HEK293 (cell line): ENCODE measurements at regions not wholly inside any gene's neighbourhood (a gene's known extent, or its start where the extent isn't known, plus 50 kb on each side); places are given as distances from the start of the nearest gene placed in this dataset.
"Not testable (repeated sequence)": the region's sequence is repeated elsewhere in the genome, so short reads cannot be mapped to it uniquely, and the experiment has no call there.

Experiments used
- ZBTB49 ChIP-seq: fragments of 450-650 bp; formaldehyde crosslinking; IDR thresholded peaks from 2 replicates; pipeline ENCODE4 v1.5.1; 2016; ENCODE audit warnings: missing biosample characterization, missing genetic modification characterization, low read depth
- ZBTB8A ChIP-seq: fragments of 450-650 bp; formaldehyde crosslinking; IDR thresholded peaks from 2 replicates; pipeline ENCODE4 v1.5.1; 2016; ENCODE audit warnings: missing biosample characterization, missing genetic modification characterization
- ZNF10 ChIP-seq: fragments of 450-650 bp; formaldehyde crosslinking; IDR thresholded peaks from 2 replicates; pipeline ENCODE4 v1.5.1; 2017; ENCODE audit warnings: missing biosample characterization, missing genetic modification characterization
- ZNF175 ChIP-seq: fragments of 450-650 bp; formaldehyde crosslinking; IDR thresholded peaks from 2 replicates; pipeline ENCODE4 v1.5.1; 2016; ENCODE audit warnings: missing biosample characterization, missing genetic modification characterization
- ZNF274 ChIP-seq, 2 experiments: fragments of 200-500 bp in 1 of 2; fragments of 450-650 bp in 1 of 2; sonication (Bioruptor generic) in 1 of 2; formaldehyde crosslinking in 1 of 2; IDR thresholded peaks; 2 replicates each; pipeline versions ENCODE4 v1.5.1 to v1.6.1; 2014 to 2016; ENCODE audit warnings: borderline replicate concordance in 1 of 2, inconsistent platforms in 1 of 2, low read length in 1 of 2, missing biosample characterization in 1 of 2, missing genetic modification characterization in 1 of 2
- ZNF596 ChIP-seq: fragments of 450-650 bp; IDR thresholded peaks from 2 replicates; pipeline ENCODE4 v1.5.0; 2018; ENCODE audit warnings: missing biosample characterization, mild to moderate bottlenecking, missing genetic modification characterization, moderate library complexity
- ZNF692 ChIP-seq: fragments of 450-650 bp; formaldehyde crosslinking; IDR thresholded peaks from 2 replicates; pipeline ENCODE4 v1.5.1; 2016; ENCODE audit warnings: missing biosample characterization, missing genetic modification characterization
- ZNF76 ChIP-seq: fragments of 450-650 bp; formaldehyde crosslinking; IDR thresholded peaks from 2 replicates; pipeline ENCODE4; 2016; ENCODE audit warnings: low read depth, missing biosample characterization, missing genetic modification characterization, borderline replicate concordance
- TF ChIP-seq, protein P1 (sequence below): fragments of 450-650 bp; formaldehyde crosslinking; IDR thresholded peaks from 2 replicates; pipeline ENCODE4 v1.5.1; 2016; ENCODE audit warnings: missing biosample characterization, missing genetic modification characterization

- not testable (repeated sequence) for TF ChIP-seq ZBTB49 (tag by site-specific recombination); ZNF10 (tag by site-specific recombination); ZNF596; ZNF274 (IDR thresholded peaks at IDR 0.05; ENCODE audit: low read length); ZNF274 (tag by site-specific recombination; IDR thresholded peaks at IDR 0.05; ENCODE audit: borderline replicate concordance); ZNF692 (tag by site-specific recombination); ZNF76 (tag by site-specific recombination); ZNF175 (tag by site-specific recombination); ZBTB8A (tag by site-specific recombination)
- TF ChIP-seq, protein P1, sequence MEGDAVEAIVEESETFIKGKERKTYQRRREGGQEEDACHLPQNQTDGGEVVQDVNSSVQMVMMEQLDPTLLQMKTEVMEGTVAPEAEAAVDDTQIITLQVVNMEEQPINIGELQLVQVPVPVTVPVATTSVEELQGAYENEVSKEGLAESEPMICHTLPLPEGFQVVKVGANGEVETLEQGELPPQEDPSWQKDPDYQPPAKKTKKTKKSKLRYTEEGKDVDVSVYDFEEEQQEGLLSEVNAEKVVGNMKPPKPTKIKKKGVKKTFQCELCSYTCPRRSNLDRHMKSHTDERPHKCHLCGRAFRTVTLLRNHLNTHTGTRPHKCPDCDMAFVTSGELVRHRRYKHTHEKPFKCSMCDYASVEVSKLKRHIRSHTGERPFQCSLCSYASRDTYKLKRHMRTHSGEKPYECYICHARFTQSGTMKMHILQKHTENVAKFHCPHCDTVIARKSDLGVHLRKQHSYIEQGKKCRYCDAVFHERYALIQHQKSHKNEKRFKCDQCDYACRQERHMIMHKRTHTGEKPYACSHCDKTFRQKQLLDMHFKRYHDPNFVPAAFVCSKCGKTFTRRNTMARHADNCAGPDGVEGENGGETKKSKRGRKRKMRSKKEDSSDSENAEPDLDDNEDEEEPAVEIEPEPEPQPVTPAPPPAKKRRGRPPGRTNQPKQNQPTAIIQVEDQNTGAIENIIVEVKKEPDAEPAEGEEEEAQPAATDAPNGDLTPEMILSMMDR (tag by site-specific recombination) = not testable (repeated sequence)
Measured at GRCh38 chr14:106425150-106425549, 898.8 kb downstream of the TMEM121 start.
